Endothelial cell of umbilical vein (primary cell): ENCODE measurements at regions not wholly inside any gene's neighbourhood (a gene's known extent, or its start where the extent isn't known, plus 50 kb on each side); places are given as distances from the start of the nearest gene placed in this dataset.

Experiments used
- BruUV-seq: library from RNA; stranded (reverse); fragments of 400-500 nt; replicated peaks from 2 replicates; lab custom pipeline; 2021; lab: Mats Ljungman, UMichigan
- CTCF ChIA-PET: fragments of 300-600, 350-600 bp; sonication (Branson Sonifier 250); formaldehyde crosslinking; loops from one replicate; lab custom pipeline; 2021; ENCODE audit warnings: antibody characterized with exemption, inconsistent platforms; lab: Charles Lee
- POLR2A ChIA-PET: fragments of 300-600, 350-600 bp; sonication (Branson Sonifier 250); formaldehyde crosslinking; loops from one replicate; lab custom pipeline; 2021; ENCODE audit warnings: antibody characterized with exemption, inconsistent platforms; lab: Charles Lee
- DNase-seq: peaks from one replicate; pipeline ENCODE4 v3.0.0-alpha.2; 2011; ENCODE audit warnings: low read depth, low spot score
- FAIRE-seq: peaks from 2 replicates; lab custom pipeline; 2011; peaks lifted over from hg19 to GRCh38; lab: Jason Lieb, UNC
- H2AFZ ChIP-seq: 2 replicates; pipeline ENCODE4 v1.6.0; 2012; ENCODE audit warnings: low read depth, low read length, control low read depth, inconsistent platforms
- H3K27ac ChIP-seq: 2 replicates; pipeline ENCODE4 v1.5.1; 2011; ENCODE audit warnings: low read depth, mild to moderate bottlenecking, control low read depth, low read length, moderate library complexity; ENCODE audit not compliant: insufficient read depth
- H3K27me3 ChIP-seq, 2 experiments: 2 replicates each; pipeline versions ENCODE4 v1.6.0 to v1.6.1; 2011; ENCODE audit warnings: low read length in 2 of 2, mixed read lengths in 1 of 2; ENCODE audit not compliant: control insufficient read depth in 2 of 2, insufficient read depth in 2 of 2
- H3K36me3 ChIP-seq, 2 experiments: 2 replicates in 1 of 2; 3 replicates in 1 of 2; pipeline ENCODE4 v1.5.1; 2011; ENCODE audit warnings: low read length in 2 of 2, mild to moderate bottlenecking in 1 of 2, moderate library complexity in 1 of 2; ENCODE audit not compliant: control insufficient read depth in 2 of 2, insufficient read depth in 2 of 2; ENCODE audit errors: extremely low read depth in 1 of 2
- H3K4me1 ChIP-seq: 3 replicates; pipeline ENCODE4 v1.5.1; 2011; ENCODE audit warnings: mild to moderate bottlenecking, low read length; ENCODE audit not compliant: control insufficient read depth, insufficient read depth; ENCODE audit errors: extremely low read depth
- H3K4me2 ChIP-seq: 2 replicates; pipeline ENCODE4 v1.6.1; 2011; ENCODE audit warnings: low read length, control low read depth, mixed read lengths; ENCODE audit not compliant: insufficient read depth
- H3K4me3 ChIP-seq, 3 experiments: fragments of 200-600 bp in 1 of 3; sonication (generic), shearing (Covaris generic) in 1 of 3; replicated peaks in 1 of 3; 2 replicates each; pipeline ENCODE4 v1.5.1; 2011 to 2016; ENCODE audit warnings: control low read depth in 3 of 3, low read length in 3 of 3, mild to moderate bottlenecking in 2 of 3, inconsistent platforms in 1 of 3, low read depth in 1 of 3, moderate library complexity in 1 of 3; ENCODE audit not compliant: insufficient read depth in 1 of 3
- H3K79me2 ChIP-seq: 2 replicates; pipeline ENCODE4 v1.6.0; 2012; ENCODE audit warnings: low read length, inconsistent platforms; ENCODE audit not compliant: control insufficient read depth, insufficient read depth
- H3K9ac ChIP-seq: replicated peaks from 2 replicates; pipeline ENCODE3; 2011; ENCODE audit warnings: low read length, control low read depth; ENCODE audit not compliant: insufficient read depth; ENCODE audit errors: extremely low read depth
- H3K9me1 ChIP-seq: replicated peaks from 3 replicates; pipeline ENCODE4 v1.6.0; 2011; ENCODE audit warnings: mild to moderate bottlenecking, low read length; ENCODE audit not compliant: control insufficient read depth, insufficient read depth; ENCODE audit errors: extremely low read depth
- H3K9me3 ChIP-seq: replicated peaks from 2 replicates; pipeline ENCODE4 v1.5.1; 2012; ENCODE audit warnings: low read length, inconsistent platforms; ENCODE audit not compliant: control insufficient read depth, insufficient read depth
- H4K20me1 ChIP-seq: replicated peaks from 2 replicates; pipeline ENCODE3; 2011; ENCODE audit warnings: mild to moderate bottlenecking, low read length; ENCODE audit not compliant: control insufficient read depth, insufficient read depth; ENCODE audit errors: extremely low read depth
- CTCF ChIP-seq, 2 donors: IDR thresholded peaks; 1 replicate in 1 of 2; 2 replicates in 1 of 2; pipeline ENCODE4 v1.5.1; 2011; ENCODE audit warnings: low read length in 2 of 2, mild to moderate bottlenecking in 2 of 2, moderate library complexity in 2 of 2, control low read depth in 1 of 2, inconsistent platforms in 1 of 2, low read depth in 1 of 2; ENCODE audit not compliant: insufficient read depth in 1 of 2; ENCODE audit errors: extremely low read depth in 1 of 2
- EZH2 ChIP-seq: IDR thresholded peaks from 2 replicates; pipeline ENCODE4 v1.6.1; 2012; ENCODE audit warnings: borderline replicate concordance, low read depth, mild to moderate bottlenecking, moderate library complexity, low read length, inconsistent platforms; ENCODE audit not compliant: severe bottlenecking
- FOS ChIP-seq: IDR thresholded peaks from 2 replicates; pipeline ENCODE4 v1.6.1; 2011; ENCODE audit warnings: mild to moderate bottlenecking, low read length, moderate library complexity, borderline replicate concordance; ENCODE audit not compliant: insufficient read depth
- GATA2 ChIP-seq: IDR thresholded peaks from 2 replicates; pipeline ENCODE4 v1.7.0; 2011; ENCODE audit warnings: low read depth, mild to moderate bottlenecking, moderate library complexity, mixed read lengths, low read length; ENCODE audit not compliant: insufficient read length, insufficient read depth
- JUN ChIP-seq: IDR thresholded peaks from 2 replicates; pipeline ENCODE4 v1.6.1; 2011; ENCODE audit warnings: borderline replicate concordance, low read depth; ENCODE audit not compliant: insufficient read length, insufficient read depth
- MAX ChIP-seq: IDR thresholded peaks from 2 replicates; pipeline ENCODE4 v1.6.1; 2011; ENCODE audit not compliant: insufficient read depth, insufficient read length
- MYC ChIP-seq: IDR thresholded peaks from one replicate; pipeline ENCODE4 v1.6.1; 2011; ENCODE audit warnings: mild to moderate bottlenecking, low read depth, low read length
- POLR2A ChIP-seq: IDR thresholded peaks from 2 replicates; pipeline ENCODE4 v1.6.1; 2012; ENCODE audit warnings: low read depth, mild to moderate bottlenecking, control low read depth, low read length
- POLR2AphosphoS5 ChIP-seq: IDR thresholded peaks from 2 replicates; pipeline ENCODE4 v1.6.1; 2012; ENCODE audit warnings: low read depth, mild to moderate bottlenecking, control low read depth, low read length, moderate library complexity; ENCODE audit not compliant: insufficient read depth
- dilution Hi-C: fragments of 300-500 bp; cut with MboI; formaldehyde crosslinking; loops from one replicate; pipeline ENCODE4 v1.15.0; 2019; ENCODE audit warnings: low sequenced_read_pairs; ENCODE audit not compliant: extremely low pct_ligation_motif_present
- intact Hi-C: fragments of 100-400 bp; cut with micrococcal nuclease; formaldehyde crosslinking; loops from one replicate; pipeline ENCODE4 v1.10.0; 2022

GRCh38 chr12:54704202-54704601 is 56.0 kb upstream of the DCD start:
- intact Hi-C loops = no loop called here
- dilution Hi-C loops = no loop called here

More at GRCh38 chr12:54704202-54704601, 56.0 kb upstream of the DCD start:
- no peak overlapping the region for H3K27ac ChIP-seq
- H4K20me1 ChIP-seq = no peaks in the 10 kb centered on the region
- H2AFZ ChIP-seq = no peak overlapping the region
- H3K27me3 ChIP-seq = peaks cover 0 to 4% of the 10 kb centered on the region in 2 experiments
- no peaks in the 10 kb centered on the region for H3K4me1 ChIP-seq
- BruUV-seq = no TSS peak
- H3K9me3 ChIP-seq = no peaks in the 10 kb centered on the region
- TF ChIP-seq CTCF (IDR thresholded peaks at IDR 0.05; ENCODE audit: extremely low read depth in 1 of 2, insufficient read depth in 1 of 2, low read depth in 1 of 2, low read length in 2 of 2) (no peak), POLR2A (no peak), JUN (no peak), MAX (no peak), FOS (no peak), POLR2AphosphoS5 (no peak), GATA2 (no peak), EZH2 (no peak), MYC (no peak)
- H3K9ac ChIP-seq = no peak overlapping the region
- H3K4me2 ChIP-seq = no peak overlapping the region
- H3K4me3 ChIP-seq = no peak overlapping the region
- FAIRE-seq (no peak), DNase-seq (no peak)
- POLR2A ChIA-PET = no interaction called here
- no peaks in the 10 kb centered on the region for H3K79me2 ChIP-seq
- CTCF ChIA-PET = no interaction called here
- no peaks in the 10 kb centered on the region for H3K36me3 ChIP-seq
- no peaks in the 10 kb centered on the region for H3K9me1 ChIP-seq
